ENCODE measurements at regions not wholly inside any gene's neighbourhood (a gene's known extent, or its start where the extent isn't known, plus 50 kb on each side); places are given as distances from the start of the nearest gene placed in this dataset.
"Not testable (repeated sequence)": the region's sequence is repeated elsewhere in the genome, so short reads cannot be mapped to it uniquely, and the experiment has no call there.

GRCh38 chr5:28296254-28297013 is 1258.0 kb upstream of the CDH9 start:
- no peaks in the 10 kb centered on the region for H3K9me3 ChIP-seq (ENCODE audit: control insufficient read depth in 1 of 2, low read length in 2 of 2)
- no peak overlapping the region for H3K4me3 ChIP-seq (ENCODE audit: low read length in 2 of 2)
- CTCF ChIA-PET (ENCODE audit: partially characterized antibody): no interaction called here
- POLR2A ChIA-PET (ENCODE audit: partially characterized antibody): no interaction called here
- Mint-ChIP-seq H3K27ac (no peak overlapping the region), H3K4me3 (no peak overlapping the region), H3K27me3 (no peaks in the 10 kb centered on the region), H3K4me1 (no peaks in the 10 kb centered on the region), H3K9me3 (peaks cover 0 to 20% (median 9%) of the 10 kb centered on the region in 8 donors), H3K36me3 (no peaks in the 10 kb centered on the region)
- no peak for DNase-seq
- intact Hi-C loops (cut with micrococcal nuclease): no loop called here
- no peak overlapping the region for H3K27ac ChIP-seq (ENCODE audit: low read depth, low read length)
- H3K36me3 ChIP-seq (ENCODE audit: insufficient read depth, low read length): no peaks in the 10 kb centered on the region
- no peaks in the 10 kb centered on the region for H3K27me3 ChIP-seq (ENCODE audit: insufficient read depth, low read length)
- H3K4me1 ChIP-seq (ENCODE audit: insufficient read depth, low read length): no peaks in the 10 kb centered on the region

GRCh38 chr5:28287021-28287420 is 1248.6 kb upstream of the CDH9 start:
- DNase-seq; intact Hi-C loops (cut with micrococcal nuclease); CTCF ChIA-PET (ENCODE audit: partially characterized antibody); H3K27me3 Mint-ChIP-seq; H3K9me3 ChIP-seq (ENCODE audit: control insufficient read depth in 1 of 2, low read length in 2 of 2); H3K4me3 Mint-ChIP-seq; H3K4me1 ChIP-seq (ENCODE audit: insufficient read depth, low read length); H3K27ac ChIP-seq (ENCODE audit: low read depth, low read length); POLR2A ChIA-PET (ENCODE audit: partially characterized antibody); H3K27ac Mint-ChIP-seq; H3K27me3 ChIP-seq (ENCODE audit: insufficient read depth, low read length); H3K36me3 ChIP-seq (ENCODE audit: insufficient read depth, low read length); H3K4me1 Mint-ChIP-seq; H3K36me3 Mint-ChIP-seq; H3K4me3 ChIP-seq (ENCODE audit: low read length in 2 of 2): not testable (repeated sequence)
- peaks cover 0 to 20% (median 4%) of the 10 kb centered on the region in 8 donors for H3K9me3 Mint-ChIP-seq

DNA sequence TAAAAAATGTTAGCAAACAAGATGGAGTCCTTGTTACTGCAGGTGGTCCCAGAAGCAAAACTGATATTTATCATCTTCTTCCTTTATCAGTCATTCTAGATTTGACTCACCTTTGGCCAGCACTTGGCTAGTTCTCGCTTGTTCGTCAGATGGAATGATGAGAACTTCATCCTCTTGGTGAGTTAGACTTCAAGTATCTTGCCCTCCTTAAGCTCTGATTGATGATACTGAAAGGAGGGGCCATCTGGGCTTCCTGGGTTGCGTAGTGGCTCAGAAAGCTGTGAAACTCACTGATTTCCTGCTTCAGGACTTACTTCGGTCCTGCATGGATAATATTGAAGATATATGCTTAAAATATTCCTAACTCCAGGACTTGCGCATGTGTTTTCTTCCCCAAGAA is 1248.2 kb upstream of the CDH9 start:
- H3K27me3 Mint-ChIP-seq: no peaks in the 10 kb centered on the region
- peak in 1 of 5 donors; percentile 31 for DNase-seq
- H3K27ac Mint-ChIP-seq: no peak overlapping the region
- ChIA-PET CTCF (ENCODE audit: partially characterized antibody) (no interaction called here), POLR2A (ENCODE audit: partially characterized antibody) (no interaction called here)
- H3K4me1 Mint-ChIP-seq: no peaks in the 10 kb centered on the region
- no peaks in the 10 kb centered on the region for H3K9me3 ChIP-seq (ENCODE audit: control insufficient read depth in 1 of 2, low read length in 2 of 2)
- no peaks in the 10 kb centered on the region for H3K27me3 ChIP-seq (ENCODE audit: insufficient read depth, low read length)
- no peak overlapping the region for H3K4me3 ChIP-seq (ENCODE audit: low read length in 2 of 2)
- no peaks in the 10 kb centered on the region for H3K36me3 ChIP-seq (ENCODE audit: insufficient read depth, low read length)
- H3K4me1 ChIP-seq (ENCODE audit: insufficient read depth, low read length): no peaks in the 10 kb centered on the region
- intact Hi-C loops (cut with micrococcal nuclease): no loop called here
- no peak overlapping the region for H3K4me3 Mint-ChIP-seq
- no peak overlapping the region for H3K27ac ChIP-seq (ENCODE audit: low read depth, low read length)
- H3K9me3 Mint-ChIP-seq: peaks cover 0 to 20% (median 5%) of the 10 kb centered on the region in 8 donors
- no peaks in the 10 kb centered on the region for H3K36me3 Mint-ChIP-seq

- Mint-ChIP-seq H3K36me3 (no peaks in the 10 kb centered on the region), H3K4me1 (no peaks in the 10 kb centered on the region), H3K9me3 (peaks cover 0 to 20% (median 7%) of the 10 kb centered on the region in 8 donors), H3K27ac (no peak overlapping the region), H3K27me3 (no peaks in the 10 kb centered on the region), H3K4me3 (no peak overlapping the region)
- POLR2A ChIA-PET (ENCODE audit: partially characterized antibody): no interaction called here
- H3K4me3 ChIP-seq (ENCODE audit: low read length in 2 of 2): no peak overlapping the region
- no peaks in the 10 kb centered on the region for H3K36me3 ChIP-seq (ENCODE audit: insufficient read depth, low read length)
- no peaks in the 10 kb centered on the region for H3K9me3 ChIP-seq (ENCODE audit: control insufficient read depth in 1 of 2, low read length in 2 of 2)
- CTCF ChIA-PET (ENCODE audit: partially characterized antibody): no interaction called here
- intact Hi-C loops (cut with micrococcal nuclease): no loop called here
- H3K4me1 ChIP-seq (ENCODE audit: insufficient read depth, low read length): no peaks in the 10 kb centered on the region
- DNase-seq: no peak
- H3K27me3 ChIP-seq (ENCODE audit: insufficient read depth, low read length): no peaks in the 10 kb centered on the region
- H3K27ac ChIP-seq (ENCODE audit: low read depth, low read length): no peak overlapping the region
Measured at GRCh38 chr5:28284788-28285187, 1246.4 kb upstream of the CDH9 start.

DNA sequence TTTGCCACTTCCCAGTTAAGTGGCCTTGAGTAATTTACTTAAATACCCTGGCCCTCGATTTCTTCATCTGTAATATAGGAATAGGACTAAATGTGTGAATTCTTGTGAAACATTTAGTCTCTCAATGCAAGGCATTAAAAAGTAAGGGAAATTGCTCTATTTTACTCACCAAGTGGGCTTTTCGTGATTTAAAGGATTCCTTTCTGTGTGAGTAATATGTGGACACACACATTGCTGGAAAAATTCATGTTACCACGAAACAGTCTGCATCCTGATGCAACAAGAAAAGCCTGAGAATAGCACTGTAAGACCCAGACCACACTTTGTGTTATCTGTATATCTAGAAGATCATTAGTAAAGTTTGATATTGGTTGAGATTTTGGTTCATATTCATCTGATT is 1243.0 kb upstream of the CDH9 start:
- no peak overlapping the region for H3K4me3 Mint-ChIP-seq
- H3K9me3 Mint-ChIP-seq: peaks cover 0 to 14% (median 5%) of the 10 kb centered on the region in 8 donors
- no peak overlapping the region for H3K27ac ChIP-seq (ENCODE audit: low read depth, low read length)
- no peak for DNase-seq
- intact Hi-C loops (cut with micrococcal nuclease): no loop called here
- no peaks in the 10 kb centered on the region for H3K36me3 ChIP-seq (ENCODE audit: insufficient read depth, low read length)
- no peaks in the 10 kb centered on the region for H3K27me3 Mint-ChIP-seq
- ChIA-PET CTCF (ENCODE audit: partially characterized antibody) (no interaction called here), POLR2A (ENCODE audit: partially characterized antibody) (no interaction called here)
- no peaks in the 10 kb centered on the region for H3K27me3 ChIP-seq (ENCODE audit: insufficient read depth, low read length)
- H3K4me1 ChIP-seq (ENCODE audit: insufficient read depth, low read length): no peaks in the 10 kb centered on the region
- no peaks in the 10 kb centered on the region for H3K9me3 ChIP-seq (ENCODE audit: control insufficient read depth in 1 of 2, low read length in 2 of 2)
- no peak overlapping the region for H3K4me3 ChIP-seq (ENCODE audit: low read length in 2 of 2)
- H3K27ac Mint-ChIP-seq: no peak overlapping the region
- H3K4me1 Mint-ChIP-seq: no peaks in the 10 kb centered on the region
- H3K36me3 Mint-ChIP-seq: no peaks in the 10 kb centered on the region

- no peaks in the 10 kb centered on the region for H3K9me3 ChIP-seq (ENCODE audit: control insufficient read depth in 1 of 2, low read length in 2 of 2)
- H3K4me3 ChIP-seq (ENCODE audit: low read length in 2 of 2): no peak overlapping the region
- no peaks in the 10 kb centered on the region for H3K27me3 Mint-ChIP-seq
- no peaks in the 10 kb centered on the region for H3K36me3 ChIP-seq (ENCODE audit: insufficient read depth, low read length)
- intact Hi-C loops (cut with micrococcal nuclease): no loop called here
- no peak overlapping the region for H3K4me3 Mint-ChIP-seq
- H3K27ac ChIP-seq (ENCODE audit: low read depth, low read length): no peak overlapping the region
- POLR2A ChIA-PET (ENCODE audit: partially characterized antibody): no interaction called here
- no peak for DNase-seq
- no peaks in the 10 kb centered on the region for H3K27me3 ChIP-seq (ENCODE audit: insufficient read depth, low read length)
- peaks cover 0 to 19% (median 5%) of the 10 kb centered on the region in 8 donors for H3K9me3 Mint-ChIP-seq
- H3K4me1 Mint-ChIP-seq: no peaks in the 10 kb centered on the region
- H3K36me3 Mint-ChIP-seq: no peaks in the 10 kb centered on the region
- CTCF ChIA-PET (ENCODE audit: partially characterized antibody): no interaction called here
- no peaks in the 10 kb centered on the region for H3K4me1 ChIP-seq (ENCODE audit: insufficient read depth, low read length)
- H3K27ac Mint-ChIP-seq: no peak overlapping the region
Measured at GRCh38 chr5:28275931-28276330, 1237.5 kb upstream of the CDH9 start.

GRCh38 chr5:28269978-28270377 is 1231.6 kb upstream of the CDH9 start:
- Mint-ChIP-seq H3K4me1 (no peaks in the 10 kb centered on the region), H3K27me3 (no peaks in the 10 kb centered on the region), H3K27ac (no peak overlapping the region), H3K9me3 (peaks cover 0 to 19% (median 7%) of the 10 kb centered on the region in 8 donors), H3K4me3 (no peak overlapping the region), H3K36me3 (no peaks in the 10 kb centered on the region)
- H3K27ac ChIP-seq (ENCODE audit: low read depth, low read length): no peak overlapping the region
- H3K4me3 ChIP-seq (ENCODE audit: low read length in 2 of 2): no peak overlapping the region
- no peaks in the 10 kb centered on the region for H3K27me3 ChIP-seq (ENCODE audit: insufficient read depth, low read length)
- ChIA-PET POLR2A (ENCODE audit: partially characterized antibody) (no interaction called here), CTCF (ENCODE audit: partially characterized antibody) (no interaction called here)
- H3K4me1 ChIP-seq (ENCODE audit: insufficient read depth, low read length): no peaks in the 10 kb centered on the region
- no peaks in the 10 kb centered on the region for H3K9me3 ChIP-seq (ENCODE audit: control insufficient read depth in 1 of 2, low read length in 2 of 2)
- no peak for DNase-seq
- intact Hi-C loops (cut with micrococcal nuclease): no loop called here
- no peaks in the 10 kb centered on the region for H3K36me3 ChIP-seq (ENCODE audit: insufficient read depth, low read length)

- intact Hi-C loops (cut with micrococcal nuclease): no loop called here
- DNase-seq: no peak
- Histone ChIP-seq H3K4me1 (ENCODE audit: insufficient read depth, low read length) (no peaks in the 10 kb centered on the region), H3K9me3 (ENCODE audit: control insufficient read depth in 1 of 2, low read length in 2 of 2) (no peaks in the 10 kb centered on the region), H3K36me3 (ENCODE audit: insufficient read depth, low read length) (no peaks in the 10 kb centered on the region), H3K4me3 (ENCODE audit: low read length in 2 of 2) (no peak overlapping the region), H3K27me3 (ENCODE audit: insufficient read depth, low read length) (no peaks in the 10 kb centered on the region), H3K27ac (ENCODE audit: low read depth, low read length) (no peak overlapping the region)
- H3K27me3 Mint-ChIP-seq: no peaks in the 10 kb centered on the region
- no peak overlapping the region for H3K27ac Mint-ChIP-seq
- ChIA-PET CTCF (ENCODE audit: partially characterized antibody) (no interaction called here), POLR2A (ENCODE audit: partially characterized antibody) (no interaction called here)
- H3K36me3 Mint-ChIP-seq: no peaks in the 10 kb centered on the region
- no peak overlapping the region for H3K4me3 Mint-ChIP-seq
- peaks cover 0 to 25% (median 6%) of the 10 kb centered on the region in 8 donors for H3K9me3 Mint-ChIP-seq
- H3K4me1 Mint-ChIP-seq: no peaks in the 10 kb centered on the region
Measured at GRCh38 chr5:28265877-28266276, 1227.5 kb upstream of the CDH9 start.

Measured in CD4-positive, alpha-beta memory T cell (primary cell).